K562 (cell line): ENCODE measurements at regions not wholly inside any gene's neighbourhood (a gene's known extent, or its start where the extent isn't known, plus 50 kb on each side); places are given as distances from the start of the nearest gene placed in this dataset.

Source experiments
- CTCF ChIP-seq, 3 experiments: IDR thresholded peaks in 2 of 3; conservative IDR thresholded peaks in 1 of 3; 2 replicates each; pipeline ENCODE4 v1.5.1; 2011 to 2012; ENCODE audit warnings: low read length in 3 of 3, mild to moderate bottlenecking in 3 of 3, control low read depth in 2 of 3, improper control_type of control experiment in 1 of 3, inconsistent platforms in 1 of 3, low read depth in 1 of 3, mixed read lengths in 1 of 3, moderate library complexity in 1 of 3; ENCODE audit not compliant: insufficient read depth in 2 of 3
- NONO ChIP-seq, 2 experiments: fragments of 200-400 bp in 1 of 2; fragments of 450-650 bp in 1 of 2; formaldehyde crosslinking in 1 of 2; IDR thresholded peaks; 2 replicates each; pipeline ENCODE4 v1.6.1; 2017; ENCODE audit warnings: low read depth in 2 of 2, mild to moderate bottlenecking in 2 of 2, moderate library complexity in 2 of 2, low read length in 1 of 2
- SETDB1 ChIP-seq: IDR thresholded peaks from one replicate; pipeline ENCODE4 v1.6.1; 2012; ENCODE audit warnings: low read length, control low read depth, inconsistent platforms
- SLC30A9 ChIP-seq: fragments of 250-450 bp; sonication (Bioruptor Pico); IDR thresholded peaks from 2 replicates; pipeline ENCODE4 v1.8.0; 2022; ENCODE audit warnings: mild to moderate bottlenecking, moderate library complexity

GRCh38 chrX:95290455-95290854 is 1394.2 kb upstream of the DIAPH2 start:
- TF ChIP-seq NONO (IDR thresholded peaks at IDR 0.05; ENCODE audit: low read depth in 2 of 2, low read length in 1 of 2) (no peak), SLC30A9 (CRISPR knock-in tag) (no peak), SETDB1 (no peak), CTCF (IDR thresholded peaks at IDR 0.05 in 2 of 3, conservative IDR thresholded peaks at IDR 0.05 in 1 of 3; ENCODE audit: insufficient read depth in 2 of 3, low read depth in 1 of 3, low read length in 3 of 3) (no peak)
